C4-2B (cell line): ENCODE measurements at regions not wholly inside any gene's neighbourhood (a gene's known extent, or its start where the extent isn't known, plus 50 kb on each side); places are given as distances from the start of the nearest gene placed in this dataset.

ENCODE experiments used
- ZFX ChIP-seq: fragments of 450-650 bp; IDR thresholded peaks from 2 replicates; pipeline ENCODE4 v1.6.1; 2017
- TF ChIP-seq, protein P1 (sequence below): fragments of 450-650 bp; conservative IDR thresholded peaks from 2 replicates; pipeline ENCODE4 v1.5.1; 2017; ENCODE audit warnings: mild to moderate bottlenecking

- TF ChIP-seq, protein P1, sequence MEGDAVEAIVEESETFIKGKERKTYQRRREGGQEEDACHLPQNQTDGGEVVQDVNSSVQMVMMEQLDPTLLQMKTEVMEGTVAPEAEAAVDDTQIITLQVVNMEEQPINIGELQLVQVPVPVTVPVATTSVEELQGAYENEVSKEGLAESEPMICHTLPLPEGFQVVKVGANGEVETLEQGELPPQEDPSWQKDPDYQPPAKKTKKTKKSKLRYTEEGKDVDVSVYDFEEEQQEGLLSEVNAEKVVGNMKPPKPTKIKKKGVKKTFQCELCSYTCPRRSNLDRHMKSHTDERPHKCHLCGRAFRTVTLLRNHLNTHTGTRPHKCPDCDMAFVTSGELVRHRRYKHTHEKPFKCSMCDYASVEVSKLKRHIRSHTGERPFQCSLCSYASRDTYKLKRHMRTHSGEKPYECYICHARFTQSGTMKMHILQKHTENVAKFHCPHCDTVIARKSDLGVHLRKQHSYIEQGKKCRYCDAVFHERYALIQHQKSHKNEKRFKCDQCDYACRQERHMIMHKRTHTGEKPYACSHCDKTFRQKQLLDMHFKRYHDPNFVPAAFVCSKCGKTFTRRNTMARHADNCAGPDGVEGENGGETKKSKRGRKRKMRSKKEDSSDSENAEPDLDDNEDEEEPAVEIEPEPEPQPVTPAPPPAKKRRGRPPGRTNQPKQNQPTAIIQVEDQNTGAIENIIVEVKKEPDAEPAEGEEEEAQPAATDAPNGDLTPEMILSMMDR, result no peak
- no peak for TF ChIP-seq ZFX
Observed at GRCh38 chr1:200473698-200474371, 64.0 kb upstream of the ZNF281 start.
